ENCODE measurements at regions not wholly inside any gene's neighbourhood (a gene's known extent, or its start where the extent isn't known, plus 50 kb on each side); places are given as distances from the start of the nearest gene placed in this dataset.
A peak's percentile ranks its signal among the peaks of the same experiment; 100 is the strongest.

GRCh38 chr12:13369474-13370056 lies 173.0 kb downstream of the EMP1 start:
- H3K9me3 ChIP-seq (ENCODE audit: control insufficient read depth in 4 of 4, insufficient read depth in 3 of 4, low read length in 3 of 4) = peaks cover 0 to 3% (median 0%) of the 10 kb centered on the region in 4 donors

GRCh38 chr12:13368971-13369370 lies 172.4 kb downstream of the EMP1 start:
- ATAC-seq (ENCODE audit: insufficient read depth, low FRiP score) = no peak
- no peak for TF ChIP-seq CTCF (IDR thresholded peaks at IDR 0.05; ENCODE audit: control extremely low read depth, extremely low read depth)
- Histone ChIP-seq H3K4me1 (ENCODE audit: control insufficient read depth in 5 of 5, insufficient read depth in 5 of 5, low read length in 5 of 5) (peaks cover 0 to 18% (median 5%) of the 10 kb centered on the region in 5 donors), H3K27me3 (ENCODE audit: control insufficient read depth in 3 of 3, insufficient read depth in 3 of 3, low read length in 2 of 3) (peaks cover 0 to 9% (median 0%) of the 10 kb centered on the region in 3 donors), H3K27ac (ENCODE audit: low read depth in 1 of 2, low read length in 1 of 2) (no peak overlapping the region), H3K4me3 (no peak overlapping the region), H3K36me3 (ENCODE audit: control insufficient read depth in 4 of 4, insufficient read depth in 4 of 4, low read length in 4 of 4) (no peaks in the 10 kb centered on the region), H3K9me3 (ENCODE audit: control insufficient read depth in 4 of 4, insufficient read depth in 3 of 4, low read length in 3 of 4) (peaks cover 0 to 3% (median 0%) of the 10 kb centered on the region in 4 donors), H3K9ac (ENCODE audit: insufficient read depth in 1 of 2, low read length in 2 of 2) (no peak overlapping the region)
- DNase-seq = no peak
- WGBS, 2 donors = 76 to 85% methylated on average over 2 of the region's 2 CpGs

More at GRCh38 chr12:13369474-13370056, 173.0 kb downstream of the EMP1 start:
- no peaks in the 10 kb centered on the region for H3K36me3 ChIP-seq (ENCODE audit: control insufficient read depth in 4 of 4, insufficient read depth in 4 of 4, low read length in 4 of 4)
- no peak overlapping the region for H3K27ac ChIP-seq (ENCODE audit: low read depth in 1 of 2, low read length in 1 of 2)
- WGBS, 2 donors = 77 to 89% methylated on average over 2 of the region's 2 CpGs
- no peak overlapping the region for H3K9ac ChIP-seq (ENCODE audit: insufficient read depth in 1 of 2, low read length in 2 of 2)
- peaks cover 0 to 20% (median 7%) of the 10 kb centered on the region in 5 donors for H3K4me1 ChIP-seq (ENCODE audit: control insufficient read depth in 5 of 5, insufficient read depth in 5 of 5, low read length in 5 of 5)
- peaks cover 0 to 9% (median 0%) of the 10 kb centered on the region in 3 donors for H3K27me3 ChIP-seq (ENCODE audit: control insufficient read depth in 3 of 3, insufficient read depth in 3 of 3, low read length in 2 of 3)
- H3K4me3 ChIP-seq = no peak overlapping the region
- DNase-seq (peak in 1 of 3 donors; percentile 11), ATAC-seq (ENCODE audit: insufficient read depth, low FRiP score) (no peak)
- no peak for TF ChIP-seq CTCF (IDR thresholded peaks at IDR 0.05; ENCODE audit: control extremely low read depth, extremely low read depth)

- Histone ChIP-seq H3K4me3 (no peak overlapping the region), H3K27me3 (ENCODE audit: control insufficient read depth in 3 of 3, insufficient read depth in 3 of 3, low read length in 2 of 3) (peaks cover 0 to 7% (median 0%) of the 10 kb centered on the region in 3 donors), H3K4me1 (ENCODE audit: control insufficient read depth in 5 of 5, insufficient read depth in 5 of 5, low read length in 5 of 5) (peaks cover 0 to 18% (median 5%) of the 10 kb centered on the region in 5 donors), H3K36me3 (ENCODE audit: control insufficient read depth in 4 of 4, insufficient read depth in 4 of 4, low read length in 4 of 4) (no peaks in the 10 kb centered on the region), H3K9ac (ENCODE audit: insufficient read depth in 1 of 2, low read length in 2 of 2) (no peak overlapping the region), H3K27ac (ENCODE audit: low read depth in 1 of 2, low read length in 1 of 2) (no peak overlapping the region), H3K9me3 (ENCODE audit: control insufficient read depth in 4 of 4, insufficient read depth in 3 of 4, low read length in 3 of 4) (peaks cover 0 to 3% (median 0%) of the 10 kb centered on the region in 4 donors)
- TF ChIP-seq CTCF (IDR thresholded peaks at IDR 0.05; ENCODE audit: control extremely low read depth, extremely low read depth) = no peak
- 74 to 86% methylated on average over 1 of the region's 1 CpG for WGBS, 2 donors
- ATAC-seq (ENCODE audit: insufficient read depth, low FRiP score) (no peak), DNase-seq (peak in 1 of 3 donors; percentile 46)
These were observed 171.9 kb downstream of the EMP1 start for GRCh38 chr12:13368431-13368830.
